Panc1 (cell line): ENCODE measurements at regions not wholly inside any gene's neighbourhood (a gene's known extent, or its start where the extent isn't known, plus 50 kb on each side); places are given as distances from the start of the nearest gene placed in this dataset.

Source experiments
- ATAC-seq: fragments of 200-7000 bp; cut with Tn5 transposase; 2 replicates; pipeline ENCODE4 v1.9.1; 2020; ENCODE audit warnings: mild to moderate bottlenecking, moderate library complexity
- BruUV-seq: library from RNA; stranded (reverse); fragments of 400-500 nt; replicated peaks from 2 replicates; lab custom pipeline; 2021; lab: Mats Ljungman, UMichigan
- CTCF ChIA-PET: fragments of 300-600 bp; sonication (Branson Sonifier 250); formaldehyde crosslinking; loops from one replicate; lab custom pipeline; 2022; ENCODE audit warnings: antibody characterized with exemption; lab: Charles Lee
- POLR2A ChIA-PET: fragments of 300-600 bp; sonication (Branson Sonifier 250); formaldehyde crosslinking; loops from one replicate; lab custom pipeline; 2022; ENCODE audit warnings: antibody characterized with exemption; lab: Charles Lee
- DNase-seq: peaks from one replicate; pipeline ENCODE4 v3.0.0-alpha.2; 2010; ENCODE audit warnings: low read depth, low spot score
- H3K27ac ChIP-seq: 2 replicates; pipeline ENCODE4 v1.5.1; 2011; ENCODE audit warnings: mild to moderate bottlenecking, low read length, inconsistent platforms
- H3K27me3 ChIP-seq: fragments of 200-500 bp; sonication (Bioruptor generic); 2 replicates; pipeline ENCODE4 v1.6.0; 2014; ENCODE audit warnings: low read length, inconsistent platforms; ENCODE audit not compliant: control insufficient read depth, insufficient read depth
- H3K36me3 ChIP-seq: fragments of 200-500 bp; sonication (Bioruptor generic); 2 replicates; pipeline ENCODE4 v1.5.1; 2014; ENCODE audit warnings: inconsistent platforms, mild to moderate bottlenecking, low read length, moderate library complexity; ENCODE audit not compliant: control insufficient read depth, insufficient read depth
- H3K4me1 ChIP-seq: 2 replicates; pipeline ENCODE4 v1.5.1; 2011; ENCODE audit warnings: inconsistent platforms, mild to moderate bottlenecking, low read length, moderate library complexity; ENCODE audit not compliant: control insufficient read depth, insufficient read depth
- H3K4me3 ChIP-seq, 2 experiments: 2 replicates each; pipeline ENCODE4 v1.5.1; 2011 to 2012; ENCODE audit warnings: low read depth in 2 of 2, low read length in 2 of 2, mild to moderate bottlenecking in 2 of 2, inconsistent platforms in 1 of 2, moderate library complexity in 1 of 2
- H3K9me3 ChIP-seq: fragments of 200-500 bp; sonication (Bioruptor generic); 2 replicates; pipeline ENCODE4 v1.5.1; 2014; ENCODE audit warnings: low read depth, mild to moderate bottlenecking, inconsistent platforms, low read length, moderate library complexity; ENCODE audit not compliant: control insufficient read depth, insufficient read depth
- CTCF ChIP-seq: fragments of 450-650 bp; IDR thresholded peaks from 2 replicates; pipeline ENCODE4 v1.5.1; 2017; ENCODE audit warnings: mild to moderate bottlenecking
- POLR2AphosphoS5 ChIP-seq: IDR thresholded peaks from 2 replicates; pipeline ENCODE4 v1.6.1; 2012; ENCODE audit warnings: mild to moderate bottlenecking, low read depth, low read length, moderate library complexity
- REST ChIP-seq, 2 experiments: IDR thresholded peaks; 2 replicates each; pipeline ENCODE4 v1.6.1; 2011 to 2012; ENCODE audit warnings: low read depth in 2 of 2, control low read depth in 1 of 2, low read length in 1 of 2, mild to moderate bottlenecking in 1 of 2, moderate library complexity in 1 of 2; ENCODE audit not compliant: insufficient read depth in 1 of 2
- SIN3A ChIP-seq: IDR thresholded peaks from 2 replicates; pipeline ENCODE4 v1.6.1; 2012; ENCODE audit warnings: low read depth, mild to moderate bottlenecking, low read length, moderate library complexity, borderline replicate concordance; ENCODE audit not compliant: insufficient read depth
- TCF7L2 ChIP-seq: IDR thresholded peaks from 2 replicates; pipeline ENCODE4 v1.6.1; 2011; ENCODE audit warnings: mild to moderate bottlenecking, low read depth, low read length, inconsistent platforms
- in situ Hi-C: cut with HindIII; loops from 2 replicates; pipeline ENCODE4 v1.10.0; 2016; ENCODE audit warnings: low sequenced_read_pairs, low pct_unique_long_range_greater_than_20kb
- intact Hi-C: fragments of 100-400 bp; cut with micrococcal nuclease; formaldehyde crosslinking; loops from one replicate; pipeline ENCODE4 v1.10.0; 2022; ENCODE audit not compliant: unreplicated experiment

- Histone ChIP-seq H3K36me3 (no peaks in the 10 kb centered on the region; the same call in 1 of the 2 replicates), H3K4me3 (no peak overlapping the region), H3K27me3 (no peaks in the 10 kb centered on the region; the same call in 1 of the 2 replicates), H3K9me3 (no peaks in the 10 kb centered on the region), H3K27ac (no peak overlapping the region), H3K4me1 (no peaks in the 10 kb centered on the region)
- ChIA-PET CTCF (no interaction called here), POLR2A (no interaction called here)
- DNase-seq (no peak), ATAC-seq (no peak)
- no peak for TF ChIP-seq SIN3A
- BruUV-seq, result no TSS peak
- intact Hi-C loops, result no loop called here
- in situ Hi-C loops, result no loop called here
Observed at GRCh38 chr5:168056499-168057182, 234.8 kb upstream of the WWC1 start.

- Histone ChIP-seq H3K36me3 (no peaks in the 10 kb centered on the region; the same call in 1 of the 2 replicates), H3K27ac (no peak overlapping the region), H3K9me3 (no peaks in the 10 kb centered on the region), H3K4me1 (no peaks in the 10 kb centered on the region), H3K4me3 (no peak overlapping the region), H3K27me3 (peaks cover 2% of the 10 kb centered on the region)
- CTCF ChIA-PET, result no interaction called here
- in situ Hi-C loops (no loop called here), intact Hi-C loops (no loop called here)
- DNase-seq, result no peak
- POLR2A ChIA-PET, result no interaction called here
- no TSS peak for BruUV-seq
- no peak for ATAC-seq
- no peak for TF ChIP-seq POLR2AphosphoS5
Observed at GRCh38 chr5:168057905-168058304, 233.5 kb upstream of the WWC1 start.

- Histone ChIP-seq H3K9me3 (no peaks in the 10 kb centered on the region), H3K4me3 (no peak overlapping the region), H3K27ac (no peak overlapping the region), H3K27me3 (peaks cover 2% of the 10 kb centered on the region), H3K4me1 (no peaks in the 10 kb centered on the region), H3K36me3 (no peaks in the 10 kb centered on the region; the same call in 1 of the 2 replicates)
- POLR2A ChIA-PET, result no interaction called here
- TF ChIP-seq SIN3A (no peak), REST (IDR thresholded peaks at IDR 0.05; ENCODE audit: insufficient read depth in 1 of 2, low read depth in 2 of 2, low read length in 1 of 2) (no peak), POLR2AphosphoS5 (no peak), TCF7L2 (no peak), CTCF (no peak)
- intact Hi-C loops, result no loop called here
- no TSS peak for BruUV-seq
- DNase-seq (no peak), ATAC-seq (no peak)
- in situ Hi-C loops, result no loop called here
- CTCF ChIA-PET, result no interaction called here
Observed at GRCh38 chr5:168059131-168059530, 232.3 kb upstream of the WWC1 start.
